Endothelial cell of umbilical vein (primary cell): ENCODE measurements at regions not wholly inside any gene's neighbourhood (a gene's known extent, or its start where the extent isn't known, plus 50 kb on each side); places are given as distances from the start of the nearest gene placed in this dataset.

Experiments used
- BruUV-seq: library from RNA; stranded (reverse); fragments of 400-500 nt; replicated peaks from 2 replicates; lab custom pipeline; 2021; lab: Mats Ljungman, UMichigan
- CTCF ChIA-PET: fragments of 300-600, 350-600 bp; sonication (Branson Sonifier 250); formaldehyde crosslinking; loops from one replicate; lab custom pipeline; 2021; ENCODE audit warnings: antibody characterized with exemption, inconsistent platforms; lab: Charles Lee
- POLR2A ChIA-PET: fragments of 300-600, 350-600 bp; sonication (Branson Sonifier 250); formaldehyde crosslinking; loops from one replicate; lab custom pipeline; 2021; ENCODE audit warnings: antibody characterized with exemption, inconsistent platforms; lab: Charles Lee
- DNase-seq: peaks from one replicate; pipeline ENCODE4 v3.0.0-alpha.2; 2011; ENCODE audit warnings: low read depth, low spot score
- FAIRE-seq: peaks from 2 replicates; lab custom pipeline; 2011; peaks lifted over from hg19 to GRCh38; lab: Jason Lieb, UNC
- H2AFZ ChIP-seq: 2 replicates; pipeline ENCODE4 v1.6.0; 2012; ENCODE audit warnings: low read depth, low read length, control low read depth, inconsistent platforms
- H3K27ac ChIP-seq: 2 replicates; pipeline ENCODE4 v1.5.1; 2011; ENCODE audit warnings: low read depth, mild to moderate bottlenecking, control low read depth, low read length, moderate library complexity; ENCODE audit not compliant: insufficient read depth
- H3K27me3 ChIP-seq, 2 experiments: 2 replicates each; pipeline versions ENCODE4 v1.6.0 to v1.6.1; 2011; ENCODE audit warnings: low read length in 2 of 2, mixed read lengths in 1 of 2; ENCODE audit not compliant: control insufficient read depth in 2 of 2, insufficient read depth in 2 of 2
- H3K36me3 ChIP-seq, 2 experiments: 2 replicates in 1 of 2; 3 replicates in 1 of 2; pipeline ENCODE4 v1.5.1; 2011; ENCODE audit warnings: low read length in 2 of 2, mild to moderate bottlenecking in 1 of 2, moderate library complexity in 1 of 2; ENCODE audit not compliant: control insufficient read depth in 2 of 2, insufficient read depth in 2 of 2; ENCODE audit errors: extremely low read depth in 1 of 2
- H3K4me1 ChIP-seq: 3 replicates; pipeline ENCODE4 v1.5.1; 2011; ENCODE audit warnings: mild to moderate bottlenecking, low read length; ENCODE audit not compliant: control insufficient read depth, insufficient read depth; ENCODE audit errors: extremely low read depth
- H3K4me2 ChIP-seq: 2 replicates; pipeline ENCODE4 v1.6.1; 2011; ENCODE audit warnings: low read length, control low read depth, mixed read lengths; ENCODE audit not compliant: insufficient read depth
- H3K4me3 ChIP-seq, 3 experiments: fragments of 200-600 bp in 1 of 3; sonication (generic), shearing (Covaris generic) in 1 of 3; replicated peaks in 1 of 3; 2 replicates each; pipeline ENCODE4 v1.5.1; 2011 to 2016; ENCODE audit warnings: control low read depth in 3 of 3, low read length in 3 of 3, mild to moderate bottlenecking in 2 of 3, inconsistent platforms in 1 of 3, low read depth in 1 of 3, moderate library complexity in 1 of 3; ENCODE audit not compliant: insufficient read depth in 1 of 3
- H3K79me2 ChIP-seq: 2 replicates; pipeline ENCODE4 v1.6.0; 2012; ENCODE audit warnings: low read length, inconsistent platforms; ENCODE audit not compliant: control insufficient read depth, insufficient read depth
- H3K9ac ChIP-seq: replicated peaks from 2 replicates; pipeline ENCODE3; 2011; ENCODE audit warnings: low read length, control low read depth; ENCODE audit not compliant: insufficient read depth; ENCODE audit errors: extremely low read depth
- H3K9me1 ChIP-seq: replicated peaks from 3 replicates; pipeline ENCODE4 v1.6.0; 2011; ENCODE audit warnings: mild to moderate bottlenecking, low read length; ENCODE audit not compliant: control insufficient read depth, insufficient read depth; ENCODE audit errors: extremely low read depth
- H3K9me3 ChIP-seq: replicated peaks from 2 replicates; pipeline ENCODE4 v1.5.1; 2012; ENCODE audit warnings: low read length, inconsistent platforms; ENCODE audit not compliant: control insufficient read depth, insufficient read depth
- H4K20me1 ChIP-seq: replicated peaks from 2 replicates; pipeline ENCODE3; 2011; ENCODE audit warnings: mild to moderate bottlenecking, low read length; ENCODE audit not compliant: control insufficient read depth, insufficient read depth; ENCODE audit errors: extremely low read depth
- EZH2 ChIP-seq: IDR thresholded peaks from 2 replicates; pipeline ENCODE4 v1.6.1; 2012; ENCODE audit warnings: borderline replicate concordance, low read depth, mild to moderate bottlenecking, moderate library complexity, low read length, inconsistent platforms; ENCODE audit not compliant: severe bottlenecking
- POLR2A ChIP-seq: IDR thresholded peaks from 2 replicates; pipeline ENCODE4 v1.6.1; 2012; ENCODE audit warnings: low read depth, mild to moderate bottlenecking, control low read depth, low read length
- dilution Hi-C: fragments of 300-500 bp; cut with MboI; formaldehyde crosslinking; loops from one replicate; pipeline ENCODE4 v1.15.0; 2019; ENCODE audit warnings: low sequenced_read_pairs; ENCODE audit not compliant: extremely low pct_ligation_motif_present
- intact Hi-C: fragments of 100-400 bp; cut with micrococcal nuclease; formaldehyde crosslinking; loops from one replicate; pipeline ENCODE4 v1.10.0; 2022
- TF ChIP-seq, protein P1 (sequence below), 2 donors: IDR thresholded peaks; 1 replicate in 1 of 2; 2 replicates in 1 of 2; pipeline ENCODE4 v1.5.1; 2011; ENCODE audit warnings: low read length in 2 of 2, mild to moderate bottlenecking in 2 of 2, moderate library complexity in 2 of 2, control low read depth in 1 of 2, inconsistent platforms in 1 of 2, low read depth in 1 of 2; ENCODE audit not compliant: insufficient read depth in 1 of 2; ENCODE audit errors: extremely low read depth in 1 of 2

DNA sequence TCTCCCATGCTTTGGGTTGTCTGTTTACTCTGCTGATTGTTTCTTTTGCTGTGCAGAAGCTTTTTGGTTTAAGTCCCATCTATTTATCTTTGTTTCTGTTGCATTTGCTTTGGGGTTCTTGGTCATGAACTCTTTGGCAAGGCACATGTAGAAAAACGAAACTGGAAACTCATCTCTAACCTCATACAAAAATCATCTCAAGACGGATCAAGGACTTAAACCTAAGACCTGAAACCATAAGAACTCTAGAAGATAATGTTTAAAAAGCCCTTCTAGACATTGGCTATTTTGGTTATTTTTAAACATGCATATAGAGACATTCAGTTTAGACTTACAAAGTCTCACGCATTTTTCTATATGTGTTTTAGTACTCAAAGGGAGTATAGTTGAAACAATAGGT is 1164.3 kb upstream of the GYPC start:
- Histone ChIP-seq H3K27ac (no peak overlapping the region), H3K9ac (no peak overlapping the region), H3K4me2 (no peak overlapping the region), H2AFZ (no peak overlapping the region), H3K4me3 (no peak overlapping the region), H3K9me1 (no peaks in the 10 kb centered on the region), H4K20me1 (no peaks in the 10 kb centered on the region), H3K36me3 (no peaks in the 10 kb centered on the region), H3K79me2 (no peaks in the 10 kb centered on the region), H3K27me3 (no peaks in the 10 kb centered on the region), H3K4me1 (no peaks in the 10 kb centered on the region), H3K9me3 (peaks cover 3% of the 10 kb centered on the region)
- no peak for DNase-seq
- TF ChIP-seq, protein P1, sequence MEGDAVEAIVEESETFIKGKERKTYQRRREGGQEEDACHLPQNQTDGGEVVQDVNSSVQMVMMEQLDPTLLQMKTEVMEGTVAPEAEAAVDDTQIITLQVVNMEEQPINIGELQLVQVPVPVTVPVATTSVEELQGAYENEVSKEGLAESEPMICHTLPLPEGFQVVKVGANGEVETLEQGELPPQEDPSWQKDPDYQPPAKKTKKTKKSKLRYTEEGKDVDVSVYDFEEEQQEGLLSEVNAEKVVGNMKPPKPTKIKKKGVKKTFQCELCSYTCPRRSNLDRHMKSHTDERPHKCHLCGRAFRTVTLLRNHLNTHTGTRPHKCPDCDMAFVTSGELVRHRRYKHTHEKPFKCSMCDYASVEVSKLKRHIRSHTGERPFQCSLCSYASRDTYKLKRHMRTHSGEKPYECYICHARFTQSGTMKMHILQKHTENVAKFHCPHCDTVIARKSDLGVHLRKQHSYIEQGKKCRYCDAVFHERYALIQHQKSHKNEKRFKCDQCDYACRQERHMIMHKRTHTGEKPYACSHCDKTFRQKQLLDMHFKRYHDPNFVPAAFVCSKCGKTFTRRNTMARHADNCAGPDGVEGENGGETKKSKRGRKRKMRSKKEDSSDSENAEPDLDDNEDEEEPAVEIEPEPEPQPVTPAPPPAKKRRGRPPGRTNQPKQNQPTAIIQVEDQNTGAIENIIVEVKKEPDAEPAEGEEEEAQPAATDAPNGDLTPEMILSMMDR (IDR thresholded peaks at IDR 0.05; ENCODE audit: extremely low read depth in 1 of 2, insufficient read depth in 1 of 2, low read depth in 1 of 2, low read length in 2 of 2), result no peak
- TF ChIP-seq POLR2A, result no peak
- ChIA-PET POLR2A (no interaction called here), CTCF (no interaction called here)
- dilution Hi-C loops, result no loop called here
- no TSS peak for BruUV-seq
- FAIRE-seq, result no peak
- intact Hi-C loops, result no loop called here

- Histone ChIP-seq H3K27ac (no peak overlapping the region), H3K27me3 (no peaks in the 10 kb centered on the region), H3K79me2 (no peaks in the 10 kb centered on the region), H3K4me1 (no peaks in the 10 kb centered on the region), H3K4me3 (no peak overlapping the region), H3K9me1 (no peaks in the 10 kb centered on the region), H2AFZ (no peak overlapping the region), H4K20me1 (no peaks in the 10 kb centered on the region), H3K9me3 (peaks cover 9% of the 10 kb centered on the region), H3K36me3 (no peaks in the 10 kb centered on the region), H3K4me2 (no peak overlapping the region), H3K9ac (no peak overlapping the region)
- DNase-seq (no peak), FAIRE-seq (no peak)
- dilution Hi-C loops, result no loop called here
- no peak for TF ChIP-seq EZH2
- TF ChIP-seq POLR2A, result no peak
- ChIA-PET CTCF (no interaction called here), POLR2A (no interaction called here)
- intact Hi-C loops, result no loop called here
- no TSS peak for BruUV-seq
Measured at GRCh38 chr2:125512313-125512712, 1143.6 kb upstream of the GYPC start.
